ENCODE measurements at regions not wholly inside any gene's neighbourhood (a gene's known extent, or its start where the extent isn't known, plus 50 kb on each side); places are given as distances from the start of the nearest gene placed in this dataset.

- Histone ChIP-seq H3K9me3 (no peaks in the 10 kb centered on the region), H3K4me1 (peaks cover 29% of the 10 kb centered on the region), H3K36me3 (no peaks in the 10 kb centered on the region), H3K27ac (peak overlapping the region; percentile 89), H3K4me3 (no peak overlapping the region), H3K27me3 (no peaks in the 10 kb centered on the region)
- TF ChIP-seq POLR2A (IDR thresholded peaks at IDR 0.05) (no peak), EP300 (IDR thresholded peaks at IDR 0.05) (no peak), POLR2AphosphoS5 (IDR thresholded peaks at IDR 0.05) (no peak)
- TF ChIP-seq, protein P1, sequence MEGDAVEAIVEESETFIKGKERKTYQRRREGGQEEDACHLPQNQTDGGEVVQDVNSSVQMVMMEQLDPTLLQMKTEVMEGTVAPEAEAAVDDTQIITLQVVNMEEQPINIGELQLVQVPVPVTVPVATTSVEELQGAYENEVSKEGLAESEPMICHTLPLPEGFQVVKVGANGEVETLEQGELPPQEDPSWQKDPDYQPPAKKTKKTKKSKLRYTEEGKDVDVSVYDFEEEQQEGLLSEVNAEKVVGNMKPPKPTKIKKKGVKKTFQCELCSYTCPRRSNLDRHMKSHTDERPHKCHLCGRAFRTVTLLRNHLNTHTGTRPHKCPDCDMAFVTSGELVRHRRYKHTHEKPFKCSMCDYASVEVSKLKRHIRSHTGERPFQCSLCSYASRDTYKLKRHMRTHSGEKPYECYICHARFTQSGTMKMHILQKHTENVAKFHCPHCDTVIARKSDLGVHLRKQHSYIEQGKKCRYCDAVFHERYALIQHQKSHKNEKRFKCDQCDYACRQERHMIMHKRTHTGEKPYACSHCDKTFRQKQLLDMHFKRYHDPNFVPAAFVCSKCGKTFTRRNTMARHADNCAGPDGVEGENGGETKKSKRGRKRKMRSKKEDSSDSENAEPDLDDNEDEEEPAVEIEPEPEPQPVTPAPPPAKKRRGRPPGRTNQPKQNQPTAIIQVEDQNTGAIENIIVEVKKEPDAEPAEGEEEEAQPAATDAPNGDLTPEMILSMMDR (IDR thresholded peaks at IDR 0.05), result no peak
- 16% methylated on average over 4 of the region's 4 CpGs for WGBS
- DNase-seq (ENCODE audit: low spot score in 2 of 2), result peak in 1 of 2 donors; percentile 82
Measured at GRCh38 chr11:95512682-95513081, 276.9 kb downstream of the FAM76B start.

DNA sequence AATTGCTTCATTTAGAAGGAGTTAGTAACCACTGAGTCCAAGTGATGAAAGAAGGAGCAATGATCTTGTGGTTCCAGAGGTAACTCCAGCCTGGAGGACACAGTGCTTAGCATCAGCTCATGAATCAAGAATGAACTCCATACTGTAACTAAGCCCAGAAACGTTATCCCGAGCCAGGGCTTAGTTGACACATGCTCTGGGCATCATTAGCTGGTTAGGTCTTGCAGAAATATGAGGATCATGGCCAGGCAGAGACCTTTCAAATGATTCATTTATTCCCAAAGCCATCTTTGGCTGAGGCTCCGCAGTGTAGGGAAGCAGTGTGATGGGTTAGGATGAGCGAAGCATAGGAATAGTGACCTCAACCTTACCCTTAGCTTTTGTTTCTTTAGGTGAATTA, 277.4 kb downstream of the FAM76B start:
- no peak for TF ChIP-seq EP300 (IDR thresholded peaks at IDR 0.05)
- TF ChIP-seq, protein P1 (IDR thresholded peaks at IDR 0.05), result no peak
- peak in 2 of 3 donors; percentile 61 to 80 for TF ChIP-seq POLR2AphosphoS5 (IDR thresholded peaks at IDR 0.05)
- Histone ChIP-seq H3K27ac (peak overlapping the region; percentile 89), H3K9me3 (no peaks in the 10 kb centered on the region), H3K4me3 (no peak overlapping the region), H3K4me1 (peaks cover 29% of the 10 kb centered on the region), H3K36me3 (no peaks in the 10 kb centered on the region), H3K27me3 (no peaks in the 10 kb centered on the region)
- peak; percentile 73 to 79 for DNase-seq (ENCODE audit: low spot score in 2 of 2)
- WGBS, result 39% methylated on average over 4 of the region's 4 CpGs

DNA sequence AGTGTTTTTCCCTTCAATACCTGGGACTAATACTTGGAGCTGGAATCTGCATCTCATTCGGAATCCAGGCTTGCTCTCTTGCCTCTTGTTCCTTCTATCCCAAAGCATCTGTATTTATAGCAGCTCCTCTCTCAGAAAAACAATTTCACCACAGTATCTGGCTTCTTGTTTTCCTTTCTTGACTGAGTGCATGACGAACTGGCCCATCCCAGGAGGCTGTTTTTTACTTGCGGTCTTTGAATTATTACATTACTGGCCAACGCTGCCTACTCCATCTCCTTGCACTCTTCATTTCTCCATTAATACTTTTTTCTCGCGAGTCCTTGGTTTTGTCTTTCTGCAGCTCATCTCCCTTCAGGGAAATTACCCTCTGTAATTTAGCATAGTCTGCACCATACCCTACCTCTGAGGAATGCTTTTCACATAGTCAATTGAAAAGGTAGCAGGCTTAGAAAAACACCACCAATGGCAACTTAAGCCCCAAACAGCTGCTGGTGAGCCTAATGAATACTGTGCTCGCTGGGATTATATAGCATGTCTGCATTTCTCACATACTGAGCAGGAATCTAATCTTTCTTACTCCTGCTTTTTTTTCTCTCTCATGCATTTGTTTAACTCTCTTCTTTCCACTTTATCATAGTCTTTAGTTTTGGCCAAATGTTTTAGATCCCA, 277.4 kb upstream of the SESN3 start:
- TF ChIP-seq, protein P1 (IDR thresholded peaks at IDR 0.05), result no peak
- TF ChIP-seq POLR2A (IDR thresholded peaks at IDR 0.05), result no peak
- TF ChIP-seq POLR2AphosphoS5 (IDR thresholded peaks at IDR 0.05), result no peak
- no peak for TF ChIP-seq EP300 (IDR thresholded peaks at IDR 0.05)
- Histone ChIP-seq H3K27ac (no peak overlapping the region), H3K4me3 (no peak overlapping the region), H3K4me1 (peaks cover 13% of the 10 kb centered on the region), H3K36me3 (no peaks in the 10 kb centered on the region), H3K9me3 (no peaks in the 10 kb centered on the region), H3K27me3 (no peaks in the 10 kb centered on the region)
- no peak for DNase-seq (ENCODE audit: low spot score in 2 of 2)
- WGBS, result 78% methylated on average over 7 of the region's 7 CpGs

- Histone ChIP-seq H3K4me1 (peaks cover 7% of the 10 kb centered on the region), H3K9me3 (no peaks in the 10 kb centered on the region), H3K4me3 (no peak overlapping the region), H3K27ac (no peak overlapping the region), H3K36me3 (no peaks in the 10 kb centered on the region), H3K27me3 (no peaks in the 10 kb centered on the region)
- no peak for DNase-seq (ENCODE audit: low spot score in 2 of 2)
- no peak for TF ChIP-seq POLR2AphosphoS5 (IDR thresholded peaks at IDR 0.05)
- TF ChIP-seq EP300 (IDR thresholded peaks at IDR 0.05), result no peak
- TF ChIP-seq, protein P1 (IDR thresholded peaks at IDR 0.05), result no peak
- no peak for TF ChIP-seq POLR2A (IDR thresholded peaks at IDR 0.05)
- 49% methylated on average over 3 of the region's 3 CpGs for WGBS
Measured at GRCh38 chr11:95507794-95508193, 276.8 kb upstream of the SESN3 start.

- no peak for DNase-seq (ENCODE audit: low spot score in 2 of 2)
- Histone ChIP-seq H3K9me3 (no peaks in the 10 kb centered on the region), H3K4me1 (no peaks in the 10 kb centered on the region), H3K27me3 (no peaks in the 10 kb centered on the region), H3K27ac (no peak overlapping the region), H3K36me3 (no peaks in the 10 kb centered on the region), H3K4me3 (no peak overlapping the region)
- TF ChIP-seq EP300 (IDR thresholded peaks at IDR 0.05) (no peak), POLR2A (IDR thresholded peaks at IDR 0.05) (no peak), POLR2AphosphoS5 (IDR thresholded peaks at IDR 0.05) (no peak)
- TF ChIP-seq, protein P1 (IDR thresholded peaks at IDR 0.05), result no peak
- 80% methylated on average over 2 of the region's 2 CpGs for WGBS
Measured at GRCh38 chr11:95506777-95507176, 275.8 kb upstream of the SESN3 start.
